SK-MEL-5 (cell line): ENCODE measurements at regions not wholly inside any gene's neighbourhood (a gene's known extent, or its start where the extent isn't known, plus 50 kb on each side); places are given as distances from the start of the nearest gene placed in this dataset.

Experiments
- DNase-seq: peaks from one replicate; pipeline ENCODE4 v3.0.0-alpha.2; 2016; ENCODE audit warnings: low read depth, low spot score
- in situ Hi-C: cut with HindIII; loops from 2 replicates; pipeline ENCODE4 v1.10.0; 2016; ENCODE audit warnings: low sequenced_read_pairs, high pct_unique_total_duplicates, low pct_unique_long_range_greater_than_20kb

DNA sequence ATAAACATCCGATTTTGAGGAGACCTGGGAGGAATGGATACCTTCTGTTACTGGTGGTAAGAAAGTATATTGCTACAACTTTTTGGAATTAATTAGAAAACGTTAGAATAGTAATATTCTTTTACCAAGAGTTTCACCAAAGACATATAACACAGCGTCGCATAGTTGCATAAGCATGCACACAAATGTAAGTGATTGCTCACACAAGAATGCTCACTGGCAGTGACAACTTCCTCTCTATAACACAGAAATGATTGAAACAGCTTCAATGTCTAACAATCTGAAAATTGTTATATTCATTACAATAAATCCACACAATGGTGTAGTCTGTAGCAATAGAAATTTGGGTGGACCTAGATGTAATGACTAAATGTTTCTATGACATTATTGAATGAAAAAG is 998.6 kb downstream of the TTLL7 start:
- in situ Hi-C loops, result no loop called here
- no peak for DNase-seq

DNA sequence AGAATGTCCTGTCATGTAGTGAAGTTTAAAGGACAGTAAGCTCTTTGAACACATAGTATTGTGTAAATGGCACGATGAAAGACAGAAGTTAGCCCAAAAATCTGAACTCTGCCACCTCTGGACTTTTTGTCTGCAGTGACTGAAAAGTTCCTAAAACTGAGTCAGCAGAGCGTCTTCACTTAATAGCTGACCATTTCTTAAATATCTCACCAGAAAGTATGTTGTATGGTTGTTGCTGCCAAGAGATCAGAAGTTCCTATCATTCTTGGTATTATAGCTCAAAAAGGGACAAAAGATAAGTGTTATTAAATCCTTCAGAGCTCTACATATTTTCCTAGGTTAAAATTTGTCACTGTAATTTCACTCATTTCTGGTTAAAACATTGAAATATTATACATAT is 1003.0 kb downstream of the TTLL7 start:
- in situ Hi-C loops, result no loop called here
- no peak for DNase-seq

DNA sequence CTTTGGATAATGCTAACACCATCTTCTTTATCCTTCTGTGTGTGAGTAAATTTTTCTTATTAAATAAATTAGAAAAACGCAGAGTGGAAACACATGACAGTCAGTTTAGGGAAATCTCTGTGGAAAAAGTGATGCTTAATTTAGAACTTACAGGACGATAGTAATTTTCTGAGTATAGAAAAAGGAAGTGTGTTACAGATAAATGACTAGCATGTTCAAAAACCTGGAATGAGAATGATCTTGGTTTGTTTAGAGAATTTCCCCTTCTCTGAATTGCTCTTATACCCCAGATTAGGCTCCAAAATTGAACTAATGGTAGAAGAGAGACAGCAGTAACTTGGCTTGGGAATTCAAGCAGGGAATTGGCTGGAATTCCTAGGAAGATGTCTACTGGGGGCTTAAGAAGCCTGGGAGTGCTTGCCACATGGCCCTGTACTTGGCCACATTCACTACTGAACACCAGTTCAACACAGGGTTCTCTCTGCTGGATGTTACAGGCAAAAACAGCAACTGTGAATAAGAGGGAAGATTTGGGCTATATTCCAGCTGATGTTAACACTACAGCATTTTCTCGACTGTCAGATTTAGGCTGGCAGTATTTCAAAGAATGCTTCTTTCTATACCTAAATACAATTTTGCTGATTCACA is 1004.2 kb downstream of the TTLL7 start:
- in situ Hi-C loops, result no loop called here
- DNase-seq, result no peak

DNA sequence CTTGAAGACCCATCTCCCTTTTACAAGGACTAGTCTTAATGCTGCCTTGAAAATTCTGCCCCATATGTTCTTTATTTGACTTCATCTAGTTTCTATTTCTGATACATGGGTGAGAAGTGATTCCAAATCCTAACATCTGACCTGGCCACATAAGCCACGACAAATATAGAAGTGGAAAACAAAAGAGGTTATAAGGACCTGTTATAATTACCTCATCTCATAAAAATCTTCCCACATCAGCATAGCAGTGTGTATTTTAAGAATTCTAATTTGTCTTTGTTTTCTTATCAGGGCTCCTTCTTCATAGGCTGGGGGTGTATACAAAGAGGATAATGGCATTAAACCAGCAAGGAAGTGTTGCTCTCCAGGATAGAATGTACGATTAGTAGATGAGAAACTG is 1007.4 kb downstream of the TTLL7 start:
- in situ Hi-C loops, result no loop called here
- DNase-seq, result no peak

DNA sequence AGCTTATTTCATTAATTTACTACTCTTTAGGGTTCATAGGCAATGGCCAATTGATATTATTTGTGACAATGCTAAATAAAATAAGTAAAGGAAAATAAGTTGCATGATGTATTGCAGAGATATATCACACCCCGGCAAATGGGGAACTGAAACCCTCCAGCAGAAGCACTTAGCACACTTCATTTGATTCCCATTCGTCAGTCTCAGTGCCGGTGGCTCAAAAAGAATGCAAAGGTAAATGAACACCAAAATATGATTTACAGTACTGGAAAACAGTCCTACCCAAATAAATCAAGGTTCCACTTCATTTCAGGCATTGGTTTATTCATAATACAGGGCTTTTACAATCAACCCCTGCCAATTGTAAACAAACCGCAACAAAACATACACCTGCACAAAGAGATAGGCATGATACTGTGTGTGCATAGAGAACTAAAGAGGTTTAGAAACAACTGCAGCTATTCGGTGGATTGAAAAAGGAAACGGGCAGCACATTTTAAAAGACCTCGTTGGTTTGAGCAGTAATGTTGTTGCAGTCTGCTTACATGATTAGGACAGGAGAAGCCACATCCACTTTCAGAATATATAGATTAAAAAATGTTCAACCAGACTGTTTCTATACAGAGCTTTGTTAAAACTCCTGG is 1019.2 kb downstream of the TTLL7 start:
- no peak for DNase-seq
- in situ Hi-C loops, result no loop called here

DNA sequence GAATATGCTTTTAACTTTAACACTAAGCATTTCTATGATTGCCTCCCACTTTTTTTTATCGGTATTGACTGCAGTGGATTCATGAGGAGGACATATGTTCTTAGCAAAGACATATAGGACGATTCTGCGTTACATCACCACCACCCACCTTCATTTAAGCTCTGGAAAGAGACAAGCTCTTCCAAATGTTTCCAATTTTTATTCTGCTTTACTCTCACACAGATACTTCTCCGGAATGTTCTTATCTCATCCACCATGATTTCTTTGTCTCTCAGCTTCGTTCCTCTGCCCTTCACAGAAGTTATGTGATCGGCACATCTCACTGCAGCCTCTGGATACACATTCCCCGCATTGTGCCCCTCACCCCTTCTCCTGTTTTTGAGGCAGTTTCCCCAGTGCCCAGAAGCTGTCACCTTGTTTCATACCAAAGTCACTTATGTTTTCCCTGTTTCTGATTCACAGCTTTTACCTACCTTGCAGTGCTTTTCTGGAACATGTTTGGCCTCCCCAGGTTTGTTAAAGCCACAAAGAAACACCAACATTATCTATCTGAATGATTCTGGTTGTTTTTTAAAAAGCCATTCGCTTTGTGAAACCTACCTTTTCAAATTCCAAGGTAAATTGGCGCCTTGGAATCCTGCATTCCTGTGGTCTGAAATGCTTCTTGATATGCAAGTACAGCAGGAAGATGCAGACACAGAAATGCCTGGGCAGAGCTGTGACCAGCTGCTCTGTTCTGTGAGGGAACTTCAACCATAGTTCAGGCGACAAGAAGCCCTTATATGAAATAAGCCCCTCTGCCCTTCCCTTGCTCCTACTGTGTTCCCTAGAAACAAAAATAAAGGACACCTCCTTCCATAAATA is 1020.2 kb downstream of the TTLL7 start:
- in situ Hi-C loops, result no loop called here
- DNase-seq, result no peak

DNA sequence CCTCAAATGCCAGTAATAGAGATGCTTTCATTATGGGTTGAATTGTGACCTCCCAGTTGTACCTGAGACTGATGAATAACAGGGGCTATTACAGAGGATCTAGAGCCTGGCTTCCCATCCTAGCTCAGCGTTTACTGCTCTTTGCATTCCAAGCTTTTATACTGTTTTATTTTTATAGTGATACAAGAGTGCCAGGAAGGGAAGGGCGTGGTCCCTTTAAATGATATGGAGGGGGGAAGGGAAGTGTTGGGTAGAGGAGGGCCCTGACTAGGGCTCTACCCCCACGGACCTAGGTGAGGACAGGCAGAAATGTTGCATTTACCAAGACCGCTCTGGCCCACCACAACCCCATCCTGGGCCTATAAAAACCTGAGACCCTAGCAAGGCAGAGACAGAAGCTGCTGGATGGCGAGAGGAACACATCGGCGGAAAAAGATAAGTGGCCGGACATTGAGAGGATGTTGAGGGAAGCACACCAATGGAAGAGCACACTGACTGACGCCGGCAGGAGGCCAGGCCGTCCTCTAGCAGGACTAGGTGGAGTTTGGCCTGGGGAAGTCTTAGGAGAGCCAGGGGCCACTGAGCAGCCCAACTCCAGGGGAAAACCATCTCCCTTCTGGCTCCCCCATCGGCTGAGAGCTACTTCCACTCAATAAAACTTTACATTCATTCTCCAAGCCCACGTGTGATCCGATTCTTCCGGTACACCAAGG is 1025.9 kb downstream of the TTLL7 start:
- DNase-seq, result no peak
- in situ Hi-C loops, result no loop called here

DNA sequence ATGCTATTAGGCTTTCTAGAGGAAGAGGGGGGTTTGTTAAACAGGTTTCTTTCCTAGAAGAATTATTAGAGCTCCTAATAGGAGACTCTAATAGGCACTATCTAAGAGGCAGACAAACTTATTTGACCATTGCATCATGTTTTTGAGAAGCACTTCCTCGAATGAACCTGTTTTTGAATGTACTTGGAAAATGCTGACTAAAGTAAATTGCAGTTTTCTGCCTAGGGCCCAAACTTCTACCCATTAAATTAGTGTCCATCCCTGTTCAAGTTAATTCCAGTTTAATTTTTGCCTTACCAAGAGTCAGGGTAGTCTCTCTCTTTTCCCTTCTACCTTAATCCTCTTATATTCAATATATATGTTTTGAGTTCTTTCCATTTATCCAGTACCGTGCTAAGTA is 1029.6 kb downstream of the TTLL7 start:
- no peak for DNase-seq
- in situ Hi-C loops, result no loop called here

DNA sequence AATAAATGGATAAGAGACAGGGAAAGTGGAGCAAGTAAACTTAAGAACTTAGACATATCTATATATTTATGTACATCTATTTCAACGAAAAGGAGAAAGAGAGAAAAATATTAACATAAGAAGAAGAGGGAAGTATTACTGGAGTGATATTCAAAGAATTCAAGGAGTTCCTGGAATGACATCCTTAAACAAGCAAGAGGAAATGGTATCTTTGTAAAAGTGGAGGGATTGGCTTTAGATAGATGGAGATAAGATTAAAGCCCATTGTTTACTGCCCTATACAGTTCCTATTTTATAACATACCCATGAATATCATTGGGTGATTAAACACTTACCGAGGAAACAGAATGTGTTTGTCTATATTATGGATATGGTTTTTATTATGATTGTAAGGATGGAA is 1036.3 kb downstream of the TTLL7 start:
- in situ Hi-C loops, result no loop called here
- no peak for DNase-seq

DNA sequence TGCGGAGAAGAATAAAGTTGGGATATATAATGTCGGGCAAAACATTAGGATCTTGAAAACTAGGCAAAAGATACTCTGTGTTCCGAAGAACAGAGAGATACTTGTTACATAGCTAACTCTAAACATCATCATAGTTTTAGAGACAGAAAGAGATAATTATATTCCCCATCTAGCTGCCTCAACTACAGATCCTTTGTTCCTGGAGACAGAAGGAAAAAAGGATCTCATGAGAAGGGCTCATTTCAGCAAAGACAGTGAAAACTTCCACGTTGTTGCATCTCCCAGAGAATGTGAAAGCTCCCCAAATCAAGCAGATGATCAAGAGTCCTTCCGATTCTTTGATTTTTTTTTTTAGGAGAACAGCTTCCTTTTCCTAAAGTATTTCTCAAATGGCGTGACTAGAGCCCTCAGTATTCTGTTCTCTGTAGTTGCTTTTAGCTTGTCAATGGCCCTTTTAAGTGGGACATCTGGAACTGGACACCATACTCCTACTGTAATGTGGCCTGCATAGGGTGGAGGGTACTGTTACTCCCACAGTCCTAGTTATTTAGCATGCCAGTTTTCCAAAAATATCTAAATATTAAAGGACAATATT is 1048.2 kb downstream of the TTLL7 start:
- DNase-seq, result peak; percentile 92
- in situ Hi-C loops, result no loop called here

DNA sequence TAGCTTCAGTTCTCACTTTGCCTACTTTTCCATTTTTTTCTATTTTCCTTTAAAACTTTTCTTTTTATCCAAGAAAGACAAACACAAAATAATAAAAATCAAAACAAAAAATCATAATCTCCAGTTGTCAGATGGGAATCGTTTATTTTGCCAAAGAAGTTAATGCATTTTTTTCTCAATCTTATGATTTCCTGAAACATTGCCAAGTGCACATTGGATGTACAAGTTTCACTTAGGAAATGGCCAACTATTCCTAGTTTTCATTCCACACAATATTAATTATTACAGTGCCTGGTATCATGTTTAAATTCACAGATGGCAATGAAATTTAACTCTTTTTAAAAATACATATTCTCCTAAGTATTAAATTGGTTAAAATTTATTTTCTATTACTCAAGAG is 1050.5 kb downstream of the TTLL7 start:
- no peak for DNase-seq
- in situ Hi-C loops, result no loop called here

DNA sequence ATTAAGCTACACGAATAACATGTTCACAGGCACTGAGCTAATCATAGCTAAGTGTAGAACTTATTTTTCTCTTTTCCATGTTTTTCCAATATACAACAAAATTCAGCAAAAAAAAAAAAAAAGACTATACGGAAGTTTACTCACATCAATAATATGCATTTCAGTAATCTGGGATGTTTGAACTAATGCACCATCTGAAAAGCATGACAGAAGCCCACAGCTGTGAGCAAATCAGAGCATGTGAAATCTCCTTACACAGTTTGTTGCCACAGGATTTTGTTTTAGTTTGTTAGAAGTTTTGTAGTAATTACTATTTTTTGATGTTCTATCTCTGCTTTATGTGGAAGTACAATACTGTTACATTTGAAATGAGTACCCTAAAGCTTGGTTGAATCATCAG is 1051.7 kb downstream of the TTLL7 start:
- DNase-seq, result no peak
- in situ Hi-C loops, result no loop called here

DNA sequence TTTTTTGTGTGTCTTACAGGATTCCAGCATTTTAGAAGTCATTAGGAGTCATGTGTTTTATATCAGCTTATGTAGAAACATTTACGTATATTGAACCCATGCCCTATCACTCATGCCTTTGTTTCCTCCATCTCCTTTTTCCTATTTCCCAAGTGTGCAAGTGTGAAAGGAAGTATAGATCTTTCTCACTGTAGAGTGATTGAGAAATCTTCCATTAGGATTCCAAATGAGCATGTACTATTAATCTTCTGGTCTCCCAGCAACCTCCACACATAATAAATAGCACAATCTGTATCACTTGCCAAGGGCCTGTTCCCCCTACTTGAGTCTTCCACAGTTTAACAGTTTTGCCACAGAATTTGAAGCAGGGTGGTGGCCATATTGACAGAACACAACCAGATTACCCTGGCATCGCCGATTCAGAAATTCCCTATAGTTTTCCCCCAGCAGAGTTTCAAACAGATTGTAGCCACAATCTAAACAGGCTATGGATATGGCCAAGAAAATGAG is 1052.8 kb downstream of the TTLL7 start:
- DNase-seq, result no peak
- in situ Hi-C loops, result no loop called here

DNA sequence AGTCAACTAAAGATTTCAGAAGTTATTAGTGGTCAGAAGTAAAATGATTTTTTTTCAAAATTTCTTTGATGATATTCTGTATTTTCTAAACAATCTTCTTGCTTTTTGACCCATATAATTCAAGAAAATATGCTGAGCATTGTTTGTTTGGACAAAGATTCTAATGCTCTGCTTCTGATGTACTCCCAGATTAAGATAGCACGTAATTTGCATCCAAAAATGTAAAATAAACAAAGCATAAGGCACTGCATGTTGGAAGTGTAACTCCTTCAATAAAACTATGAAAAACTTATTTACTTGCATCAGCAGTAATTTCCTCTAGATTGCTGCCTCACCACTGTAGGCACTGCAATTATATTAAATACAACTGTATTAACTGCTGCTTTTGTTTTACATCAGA is 1054.1 kb downstream of the TTLL7 start:
- no peak for DNase-seq
- in situ Hi-C loops, result no loop called here

DNA sequence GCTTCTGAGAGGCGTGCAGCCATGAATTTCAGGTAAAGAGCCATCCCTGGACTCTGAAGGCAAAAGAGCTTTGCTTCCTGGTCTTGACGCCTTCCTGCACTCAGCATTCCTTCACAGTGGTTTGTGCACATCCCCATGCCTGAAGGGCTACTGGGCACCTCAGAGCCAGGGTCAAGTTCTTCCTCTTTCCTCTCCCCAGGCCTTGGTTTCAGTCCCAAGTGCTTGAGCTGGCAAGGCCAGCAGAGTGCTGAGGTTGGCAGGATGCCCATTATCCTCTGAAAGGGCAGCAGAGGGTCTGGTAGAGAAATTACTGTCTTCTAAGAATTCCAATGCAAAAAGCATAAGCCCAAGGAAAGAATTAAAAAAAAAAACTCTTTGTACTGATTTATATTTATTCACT is 1064.9 kb downstream of the TTLL7 start:
- in situ Hi-C loops, result no loop called here
- peak; percentile 25 for DNase-seq

DNA sequence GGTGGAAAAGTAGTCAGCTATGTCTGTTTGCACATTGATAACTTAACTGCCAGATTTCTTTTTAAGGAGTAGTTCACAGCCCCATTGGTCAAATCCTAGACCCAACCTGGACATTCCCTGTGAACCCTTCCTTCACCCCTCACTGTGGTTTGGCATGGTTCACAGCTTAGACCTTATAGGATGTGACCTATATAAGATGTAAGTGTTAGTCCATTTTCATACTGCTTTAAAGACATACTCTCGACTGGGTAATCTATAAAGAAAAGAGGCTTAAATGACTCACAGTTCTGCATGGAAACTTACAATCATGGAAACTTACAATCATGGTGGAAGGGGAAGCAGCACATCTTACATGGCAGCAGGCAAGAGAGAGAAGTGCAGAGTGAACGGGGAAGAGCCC is 1066.2 kb downstream of the TTLL7 start:
- no peak for DNase-seq
- in situ Hi-C loops, result no loop called here

DNA sequence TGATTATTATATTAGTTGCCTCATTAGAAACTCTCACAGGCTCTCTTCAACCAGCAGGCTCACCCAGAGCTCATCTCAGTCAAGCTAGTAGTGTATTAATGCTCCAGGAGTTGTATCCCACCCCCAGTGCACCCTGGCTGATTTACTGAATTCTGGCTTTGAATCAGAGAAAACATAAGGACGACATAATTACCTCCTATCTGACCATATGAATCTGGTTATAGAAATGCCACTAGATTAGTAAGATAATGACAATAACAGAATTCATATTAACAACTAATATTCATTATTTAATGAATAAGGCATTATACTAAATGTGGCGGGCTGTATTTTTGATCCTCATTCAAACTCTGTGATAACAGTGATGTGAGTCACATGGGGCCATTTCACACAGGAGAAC is 1066.7 kb downstream of the TTLL7 start:
- DNase-seq, result no peak
- in situ Hi-C loops, result no loop called here

DNA sequence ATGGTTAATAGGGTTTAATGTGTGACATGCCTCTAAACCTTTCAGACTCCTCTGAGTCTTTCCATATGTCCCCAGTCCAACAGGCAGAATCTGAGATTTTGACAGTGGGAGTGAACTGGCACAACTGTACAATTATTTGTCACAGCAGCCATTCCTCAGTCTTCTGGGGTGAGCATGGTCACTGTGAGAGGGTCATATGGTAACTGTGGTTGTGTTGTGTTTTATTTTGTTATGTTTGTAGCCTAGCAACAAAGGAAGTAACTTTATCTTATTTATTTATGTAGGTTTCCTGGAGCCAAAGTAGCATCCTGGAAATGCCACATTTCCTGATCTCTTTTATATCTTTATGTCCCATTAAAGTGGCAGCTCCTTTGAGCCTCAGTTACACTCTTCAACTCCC is 1067.9 kb downstream of the TTLL7 start:
- DNase-seq, result no peak
- in situ Hi-C loops, result no loop called here
